ENCODE measurements at regions not wholly inside any gene's neighbourhood (a gene's known extent, or its start where the extent isn't known, plus 50 kb on each side); places are given as distances from the start of the nearest gene placed in this dataset.

DNA sequence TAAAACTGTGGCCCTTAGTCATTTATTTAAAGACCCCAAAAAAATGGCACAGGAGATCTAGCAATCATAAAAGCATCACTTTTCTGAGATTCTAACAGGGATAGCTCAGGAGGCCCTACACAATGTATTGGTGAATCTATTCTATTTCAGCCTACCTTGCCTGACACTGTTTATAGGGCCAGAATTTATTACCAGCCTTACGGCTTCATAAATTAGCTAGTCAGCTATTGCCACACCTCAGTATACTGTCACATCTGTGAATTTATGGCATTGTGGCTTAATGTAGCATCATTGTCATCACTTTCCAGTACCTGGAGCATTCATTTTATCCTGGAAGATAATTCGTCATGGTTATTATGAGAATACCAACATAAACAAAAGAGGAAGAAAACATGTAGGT, 121.2 kb upstream of the ERG start:
- TF ChIP-seq EZH2 (IDR thresholded peaks at IDR 0.05) (no peak), POLR2AphosphoS5 (IDR thresholded peaks at IDR 0.05; ENCODE audit: borderline replicate concordance, low read depth, low read length) (no peak)
